GM18505 (cell line): ENCODE measurements at regions not wholly inside any gene's neighbourhood (a gene's known extent, or its start where the extent isn't known, plus 50 kb on each side); places are given as distances from the start of the nearest gene placed in this dataset.

Source experiments
- ATAC-seq: cut with Tn5 transposase; IDR thresholded peaks from one replicate; pipeline ENCODE4 v1.9.1; 2021; ENCODE audit not compliant: unreplicated experiment
- POLR2A ChIP-seq: IDR thresholded peaks from 4 replicates; pipeline ENCODE4 v1.6.1; 2011; ENCODE audit warnings: borderline replicate concordance; ENCODE audit not compliant: insufficient read depth, insufficient read length; ENCODE audit errors: extremely low read depth

- no peak for TF ChIP-seq POLR2A
- ATAC-seq, result no peak
These were observed 58.3 kb downstream of the C11orf87 start for GRCh38 chr11:109480251-109480650.

GRCh38 chr11:109486129-109486528, 64.1 kb downstream of the C11orf87 start:
- ATAC-seq, result no peak
- no peak for TF ChIP-seq POLR2A

GRCh38 chr11:109490953-109491635, 69.1 kb downstream of the C11orf87 start:
- ATAC-seq, result no peak
- TF ChIP-seq POLR2A, result no peak

- no peak for ATAC-seq
- no peak for TF ChIP-seq POLR2A
These were observed 84.1 kb downstream of the C11orf87 start for GRCh38 chr11:109506115-109506514.

GRCh38 chr11:109507331-109507730, 85.3 kb downstream of the C11orf87 start:
- ATAC-seq, result no peak
- no peak for TF ChIP-seq POLR2A

GRCh38 chr11:109507836-109508561, 86.0 kb downstream of the C11orf87 start:
- no peak for TF ChIP-seq POLR2A
- no peak for ATAC-seq

GRCh38 chr11:109508943-109509342, 87.0 kb downstream of the C11orf87 start:
- no peak for ATAC-seq
- TF ChIP-seq POLR2A, result no peak

- no peak for TF ChIP-seq POLR2A
- ATAC-seq, result no peak
These were observed 88.3 kb downstream of the C11orf87 start for GRCh38 chr11:109510316-109510715.

GRCh38 chr11:109511598-109511997, 89.6 kb downstream of the C11orf87 start:
- ATAC-seq, result no peak
- TF ChIP-seq POLR2A, result no peak

GRCh38 chr11:109512249-109512648, 90.3 kb downstream of the C11orf87 start:
- no peak for TF ChIP-seq POLR2A
- no peak for ATAC-seq

- peak; percentile 54 for ATAC-seq
- no peak for TF ChIP-seq POLR2A
These were observed 90.7 kb downstream of the C11orf87 start for GRCh38 chr11:109512680-109513079.

GRCh38 chr11:109514313-109515018, 92.5 kb downstream of the C11orf87 start:
- ATAC-seq, result peak; percentile 50
- TF ChIP-seq POLR2A, result no peak

GRCh38 chr11:109519253-109519652, 97.3 kb downstream of the C11orf87 start:
- TF ChIP-seq POLR2A, result no peak

More at GRCh38 chr11:109519253-109519652, 97.3 kb downstream of the C11orf87 start:
- ATAC-seq, result no peak
